Stimulated activated CD8-positive, alpha-beta memory T cell treated with anti-CD3 and anti-CD28 coated beads, Interleukin-7, amount 100 ng/mL, for 1 hour (primary cell): ENCODE measurements at regions not wholly inside any gene's neighbourhood (a gene's known extent, or its start where the extent isn't known, plus 50 kb on each side); places are given as distances from the start of the nearest gene placed in this dataset.

Experiments used
- DNase-seq, 2 donors: peaks; one replicate each; pipeline ENCODE4 v3.0.0-alpha.2; 2020; ENCODE audit warnings: low read depth in 2 of 2

GRCh38 chr1:114314098-114314497, 160.4 kb upstream of the SYT6 start:
- DNase-seq, result no peak

- DNase-seq, result no peak
Observed at GRCh38 chr1:114310695-114311271, 157.1 kb upstream of the SYT6 start.

GRCh38 chr1:114302821-114303220, 149.2 kb upstream of the SYT6 start:
- no peak for DNase-seq

GRCh38 chr1:114299331-114299975, 145.8 kb upstream of the SYT6 start:
- no peak for DNase-seq

GRCh38 chr1:114298008-114298407, 144.3 kb upstream of the SYT6 start:
- no peak for DNase-seq

GRCh38 chr1:114296413-114296812, 142.7 kb upstream of the SYT6 start:
- DNase-seq, result no peak

- DNase-seq, result no peak
Observed at GRCh38 chr1:114295321-114295720, 141.7 kb upstream of the SYT6 start.

GRCh38 chr1:114292835-114293234, 139.2 kb upstream of the SYT6 start:
- DNase-seq, result no peak

GRCh38 chr1:114292194-114292593, 138.5 kb upstream of the SYT6 start:
- no peak for DNase-seq

GRCh38 chr1:114290776-114291175, 137.1 kb upstream of the SYT6 start:
- DNase-seq, result no peak

- DNase-seq, result no peak
Observed at GRCh38 chr1:114290341-114290740, 136.7 kb upstream of the SYT6 start.

GRCh38 chr1:114289824-114290223, 136.2 kb upstream of the SYT6 start:
- no peak for DNase-seq

GRCh38 chr1:114289306-114289705, 135.6 kb upstream of the SYT6 start:
- no peak for DNase-seq

- DNase-seq, result no peak
Observed at GRCh38 chr1:114286960-114287359, 133.3 kb upstream of the SYT6 start.

- DNase-seq, result no peak
Observed at GRCh38 chr1:114286179-114286578, 132.5 kb upstream of the SYT6 start.

GRCh38 chr1:114282751-114283403, 129.2 kb upstream of the SYT6 start:
- peak; percentile 60 to 70 for DNase-seq

GRCh38 chr1:114278911-114279310, 125.2 kb upstream of the SYT6 start:
- DNase-seq, result no peak

GRCh38 chr1:114278430-114278829, 124.8 kb upstream of the SYT6 start:
- no peak for DNase-seq

- no peak for DNase-seq
Observed at GRCh38 chr1:114274621-114275317, 121.1 kb upstream of the SYT6 start.

- no peak for DNase-seq
Observed at GRCh38 chr1:114272593-114272992, 118.9 kb upstream of the SYT6 start.

GRCh38 chr1:114270718-114271117, 117.0 kb upstream of the SYT6 start:
- DNase-seq, result no peak

- no peak for DNase-seq
Observed at GRCh38 chr1:114270282-114270681, 116.6 kb upstream of the SYT6 start.

- DNase-seq, result no peak
Observed at GRCh38 chr1:114269539-114269938, 115.9 kb upstream of the SYT6 start.
